GM12874 (cell line): ENCODE measurements at regions not wholly inside any gene's neighbourhood (a gene's known extent, or its start where the extent isn't known, plus 50 kb on each side); places are given as distances from the start of the nearest gene placed in this dataset.

Source experiments
- CTCF ChIP-seq: IDR thresholded peaks from 2 replicates; pipeline ENCODE4 v1.5.1; 2011; ENCODE audit warnings: low read depth, mild to moderate bottlenecking, control low read depth, low read length, moderate library complexity; ENCODE audit not compliant: insufficient read depth

- TF ChIP-seq CTCF, result no peak
Observed at GRCh38 chr10:43857931-43858315, 209.2 kb upstream of the ZNF32 start.

GRCh38 chr10:43857206-43857930 lies 208.7 kb upstream of the ZNF32 start:
- TF ChIP-seq CTCF, result no peak

GRCh38 chr10:43856299-43856698 lies 207.6 kb upstream of the ZNF32 start:
- TF ChIP-seq CTCF, result no peak

- no peak for TF ChIP-seq CTCF
Observed at GRCh38 chr10:43855667-43856210, 207.1 kb upstream of the ZNF32 start.

GRCh38 chr10:43854007-43854406 lies 205.3 kb upstream of the ZNF32 start:
- TF ChIP-seq CTCF, result no peak

GRCh38 chr10:43853369-43853768 lies 204.7 kb upstream of the ZNF32 start:
- TF ChIP-seq CTCF, result no peak

GRCh38 chr10:43852644-43853214 lies 204.0 kb upstream of the ZNF32 start:
- TF ChIP-seq CTCF, result no peak
